Kidney capillary endothelial cell (primary cell): ENCODE measurements at regions not wholly inside any gene's neighbourhood (a gene's known extent, or its start where the extent isn't known, plus 50 kb on each side); places are given as distances from the start of the nearest gene placed in this dataset.

Source experiments
- DNase-seq: peaks from one replicate; pipeline ENCODE4 v3.0.0-alpha.2; 2018; ENCODE audit warnings: low spot score

DNA sequence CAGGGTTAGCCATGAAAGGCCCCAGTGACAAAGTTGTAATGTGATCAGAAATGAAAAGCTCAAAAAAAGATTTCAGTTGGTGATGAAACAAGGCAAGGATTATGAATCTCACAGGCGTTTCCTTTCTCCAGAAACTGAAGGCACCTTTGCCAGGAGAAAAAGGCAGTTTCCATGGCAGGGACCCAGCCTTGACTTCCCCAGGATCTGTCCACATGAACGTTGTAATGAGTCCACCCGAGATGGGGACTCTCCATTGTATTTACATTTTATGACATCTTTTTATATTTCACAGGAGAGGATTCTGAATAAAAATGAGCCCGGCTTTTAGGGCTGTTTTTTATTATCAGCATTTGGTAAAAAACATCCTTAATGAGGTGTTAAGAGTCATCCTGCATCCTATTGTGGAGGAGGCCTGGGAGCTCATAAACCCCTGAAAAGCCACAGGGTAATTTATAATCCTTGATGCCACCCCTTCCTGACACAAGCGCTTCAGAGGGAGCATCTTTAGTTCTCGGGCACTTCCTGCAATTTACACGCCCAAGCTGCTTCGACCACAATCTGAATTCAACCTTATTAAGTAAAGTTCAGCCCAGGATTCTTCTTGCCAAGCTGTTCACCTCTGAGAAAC is 74.1 kb upstream of the SALL4 start:
- DNase-seq: no peak

DNA sequence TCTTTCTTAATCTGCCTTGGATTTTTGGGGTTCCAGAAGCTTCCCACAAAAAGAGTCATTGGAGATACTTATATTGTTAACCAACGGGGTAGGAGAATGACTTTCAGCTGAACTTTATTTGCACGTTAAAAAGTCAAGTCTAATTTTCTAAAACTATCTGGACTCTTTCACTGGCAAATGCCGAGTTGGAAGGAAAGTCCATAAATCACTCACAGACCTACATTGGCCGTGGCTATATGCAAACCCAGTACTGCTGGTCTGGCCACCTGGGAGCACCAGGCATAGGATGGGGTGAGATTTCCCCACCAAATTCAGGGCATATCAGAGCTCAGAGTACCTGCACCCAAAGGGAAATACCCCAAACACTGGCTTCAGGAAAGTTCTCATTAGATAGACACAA is 71.3 kb upstream of the SALL4 start:
- DNase-seq: no peak

DNA sequence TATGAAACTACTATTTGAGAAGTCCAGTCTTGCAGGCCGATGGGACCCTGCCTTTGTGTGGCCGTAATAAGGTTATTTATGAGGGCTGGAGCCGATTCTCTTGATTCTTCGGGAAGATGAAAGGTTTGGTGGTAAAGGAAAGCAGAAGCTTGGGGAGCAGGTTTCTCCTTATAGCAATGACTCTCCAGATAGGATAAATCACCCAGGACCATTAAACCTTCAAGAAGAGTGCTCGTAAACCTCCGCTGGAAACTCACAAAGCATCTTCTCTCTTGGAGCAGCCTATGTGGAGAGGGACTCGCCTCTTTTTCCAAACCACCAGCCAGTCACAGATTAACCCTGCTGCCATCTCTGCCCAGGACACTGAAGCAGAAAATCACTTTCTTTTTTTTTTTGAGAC is 69.6 kb upstream of the SALL4 start:
- no peak for DNase-seq

DNA sequence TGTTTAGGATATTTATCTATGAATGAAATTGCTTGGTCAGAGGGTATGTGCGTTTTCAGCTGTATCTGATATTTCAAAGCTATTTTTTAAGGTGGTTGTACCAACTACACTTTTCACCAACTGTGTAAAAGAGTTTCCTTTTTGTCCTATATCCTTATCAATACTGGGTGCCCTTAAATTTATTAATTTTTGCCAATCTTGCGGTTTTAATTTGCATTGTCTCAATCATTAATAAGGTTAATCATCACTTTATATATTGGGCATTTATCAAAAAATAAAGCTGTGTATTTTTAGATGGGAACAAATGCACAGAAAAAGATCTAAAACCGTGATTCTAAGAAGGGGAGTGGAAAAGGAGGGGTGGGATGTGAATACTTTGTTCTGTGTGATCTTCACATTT is 66.7 kb upstream of the SALL4 start:
- DNase-seq: no peak

DNA sequence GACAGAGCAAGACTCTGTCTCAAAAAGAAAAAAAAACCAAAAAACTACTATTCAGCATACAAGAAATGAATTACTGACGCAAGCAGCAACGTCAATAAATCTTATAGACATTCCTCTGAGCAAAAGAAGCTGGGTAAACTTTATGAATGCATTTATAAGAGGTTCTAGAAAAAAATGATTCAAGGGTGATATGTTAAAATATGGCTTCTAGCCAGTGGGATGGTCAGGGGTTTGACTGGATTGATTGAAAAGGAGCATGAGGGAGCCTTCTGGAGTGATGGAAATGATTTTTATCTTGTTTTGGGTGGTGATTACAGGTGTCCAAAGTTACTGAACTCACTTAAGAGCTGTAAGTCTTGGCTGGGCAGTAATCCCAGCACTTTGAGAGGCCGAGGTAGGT is 64.9 kb upstream of the SALL4 start:
- no peak for DNase-seq

DNA sequence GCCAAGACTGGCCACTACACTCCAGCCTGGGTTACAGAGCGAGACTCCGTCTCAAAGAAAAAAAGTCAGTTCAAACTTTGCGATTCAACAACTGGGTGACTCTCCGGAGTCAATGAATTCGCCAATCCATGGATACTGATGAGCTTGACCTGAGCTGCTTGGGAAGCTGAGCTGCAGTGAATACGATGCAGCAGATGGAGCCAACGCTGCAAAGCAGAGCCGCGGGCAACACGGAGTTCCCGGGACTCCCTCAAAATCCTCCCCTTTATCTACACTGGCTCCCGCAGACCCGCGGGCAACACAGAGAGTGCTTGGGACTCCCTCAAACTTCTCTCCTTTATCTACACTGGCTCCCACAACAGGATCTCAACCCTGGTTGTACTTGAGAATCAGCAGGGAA is 62.6 kb upstream of the SALL4 start:
- DNase-seq: no peak

DNA sequence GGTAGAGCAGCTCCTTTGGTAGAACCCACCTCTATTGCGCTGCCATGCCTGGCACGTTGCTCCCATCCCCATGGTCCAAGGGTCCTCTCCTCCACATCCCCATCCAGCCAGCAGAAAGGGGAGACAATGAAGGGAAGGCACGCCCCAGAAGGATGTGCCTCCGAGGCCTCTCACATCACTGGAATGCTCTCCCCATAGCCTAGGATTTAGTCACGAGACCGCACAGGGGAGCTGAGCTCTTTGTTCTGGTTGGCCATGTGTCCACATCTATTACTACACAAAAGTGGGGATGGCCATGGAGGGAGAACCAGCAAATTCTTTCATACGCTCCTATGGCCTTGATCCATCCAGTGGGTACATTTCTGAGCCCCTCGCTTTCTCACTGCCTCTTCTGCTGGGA is 60.5 kb upstream of the SALL4 start:
- DNase-seq: no peak

DNA sequence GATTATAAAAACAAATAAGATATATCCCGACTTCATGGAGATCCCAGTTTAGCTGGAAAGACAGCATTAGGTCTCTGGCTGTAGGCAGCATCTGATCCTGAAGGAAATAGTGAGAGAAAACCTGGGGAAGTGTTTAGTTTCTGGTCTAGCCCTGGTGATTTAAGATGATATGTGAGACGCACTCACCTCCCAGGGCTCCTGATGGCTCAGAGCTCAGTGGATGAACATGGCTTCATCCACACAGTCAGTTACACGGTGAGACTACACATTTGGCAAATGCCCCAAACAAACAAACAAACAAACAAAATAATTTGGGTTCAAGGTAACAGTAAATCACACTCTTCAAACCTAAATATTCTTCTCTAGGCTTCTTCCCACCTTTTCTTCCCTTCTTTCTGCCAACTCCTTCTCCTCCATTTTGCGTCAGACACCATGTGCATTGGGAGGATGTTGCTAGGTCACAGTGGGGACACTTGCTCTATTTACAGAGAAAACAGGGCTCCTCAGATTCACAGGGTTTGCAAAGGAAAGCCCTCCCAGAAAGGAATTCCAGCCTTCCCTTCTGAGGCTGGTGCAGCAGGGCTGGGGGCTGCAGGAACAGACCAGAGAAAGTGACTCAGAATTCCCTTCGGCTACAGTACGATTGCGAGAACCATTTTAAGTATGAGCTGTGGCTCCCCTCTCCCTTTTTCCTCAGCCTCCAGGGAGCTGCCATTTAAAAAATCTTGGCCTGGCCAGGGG is 59.6 kb upstream of the SALL4 start:
- DNase-seq: no peak

DNA sequence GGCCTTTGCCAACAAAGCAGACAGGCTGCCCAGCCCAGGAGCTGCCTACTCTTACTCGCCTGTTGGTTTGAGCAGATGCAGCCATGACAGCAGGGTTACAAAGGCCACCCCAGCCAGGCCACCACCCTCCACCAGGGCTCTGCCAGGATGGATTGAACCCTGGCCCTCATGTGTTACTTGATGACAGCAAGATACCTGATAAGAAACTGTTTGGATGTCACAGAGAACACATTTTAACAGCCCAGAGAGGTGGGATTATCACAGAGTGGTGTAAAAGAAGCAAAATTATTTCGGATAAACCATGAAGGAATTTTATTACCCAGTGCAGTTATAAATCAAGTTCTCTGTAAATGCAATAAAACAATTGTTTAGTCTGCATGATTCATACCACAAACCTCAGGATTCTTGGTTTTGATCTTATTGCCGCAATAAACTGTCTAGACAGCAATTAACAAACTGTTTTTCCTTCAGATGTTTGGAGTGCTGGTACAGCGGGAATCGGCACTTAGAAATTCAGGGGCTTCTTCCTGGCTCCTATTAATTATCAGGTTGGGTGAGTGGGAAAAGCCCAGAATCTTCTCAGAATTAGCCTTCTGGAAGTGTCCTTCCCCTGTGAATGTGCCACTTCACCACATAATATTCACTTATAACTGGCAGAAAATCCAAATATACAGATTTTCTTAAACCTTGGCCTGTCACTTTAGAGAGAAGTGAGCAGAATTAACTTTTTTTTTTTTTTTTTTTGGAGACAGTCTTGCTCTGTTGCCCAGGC is 58.0 kb upstream of the SALL4 start:
- no peak for DNase-seq

DNA sequence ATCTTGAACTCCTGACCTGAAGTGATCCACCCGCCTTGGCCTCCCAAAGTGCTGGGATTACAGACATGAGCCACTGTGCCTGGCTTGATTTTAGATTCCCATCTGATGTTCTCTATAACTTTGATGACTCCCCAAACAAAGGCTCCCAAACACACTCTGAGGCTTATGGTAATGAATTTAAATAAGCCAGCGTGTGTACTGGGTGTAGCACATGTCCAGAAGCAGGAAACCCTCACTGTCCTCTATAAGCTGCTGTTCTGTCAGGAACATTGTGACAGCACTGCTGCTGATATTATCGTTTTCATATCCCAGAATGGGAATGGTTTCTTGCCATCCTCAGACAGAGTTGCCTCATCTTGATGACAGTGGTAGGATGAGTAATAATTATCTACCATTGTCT is 54.1 kb upstream of the SALL4 start:
- no peak for DNase-seq

DNA sequence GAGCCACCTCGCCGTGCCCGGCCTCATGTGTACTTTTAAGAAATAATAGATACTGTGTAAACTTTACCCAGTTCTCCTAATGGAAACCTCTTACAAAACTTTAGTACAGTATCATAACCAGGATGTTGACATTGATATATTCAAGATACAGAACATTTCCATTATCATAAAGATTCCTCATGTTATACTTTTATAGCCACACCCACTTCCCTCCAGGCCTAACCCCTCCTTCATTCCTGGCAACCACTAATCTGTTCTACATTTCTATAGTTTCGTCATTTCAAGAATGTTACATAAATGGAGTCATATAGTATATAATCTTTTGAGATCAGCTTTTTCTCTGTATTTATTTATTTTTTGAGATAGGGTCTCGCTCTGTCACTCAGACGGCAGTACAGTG is 52.6 kb upstream of the SALL4 start:
- DNase-seq: no peak
